ENCODE measurements at regions not wholly inside any gene's neighbourhood (a gene's known extent, or its start where the extent isn't known, plus 50 kb on each side); places are given as distances from the start of the nearest gene placed in this dataset.

DNA sequence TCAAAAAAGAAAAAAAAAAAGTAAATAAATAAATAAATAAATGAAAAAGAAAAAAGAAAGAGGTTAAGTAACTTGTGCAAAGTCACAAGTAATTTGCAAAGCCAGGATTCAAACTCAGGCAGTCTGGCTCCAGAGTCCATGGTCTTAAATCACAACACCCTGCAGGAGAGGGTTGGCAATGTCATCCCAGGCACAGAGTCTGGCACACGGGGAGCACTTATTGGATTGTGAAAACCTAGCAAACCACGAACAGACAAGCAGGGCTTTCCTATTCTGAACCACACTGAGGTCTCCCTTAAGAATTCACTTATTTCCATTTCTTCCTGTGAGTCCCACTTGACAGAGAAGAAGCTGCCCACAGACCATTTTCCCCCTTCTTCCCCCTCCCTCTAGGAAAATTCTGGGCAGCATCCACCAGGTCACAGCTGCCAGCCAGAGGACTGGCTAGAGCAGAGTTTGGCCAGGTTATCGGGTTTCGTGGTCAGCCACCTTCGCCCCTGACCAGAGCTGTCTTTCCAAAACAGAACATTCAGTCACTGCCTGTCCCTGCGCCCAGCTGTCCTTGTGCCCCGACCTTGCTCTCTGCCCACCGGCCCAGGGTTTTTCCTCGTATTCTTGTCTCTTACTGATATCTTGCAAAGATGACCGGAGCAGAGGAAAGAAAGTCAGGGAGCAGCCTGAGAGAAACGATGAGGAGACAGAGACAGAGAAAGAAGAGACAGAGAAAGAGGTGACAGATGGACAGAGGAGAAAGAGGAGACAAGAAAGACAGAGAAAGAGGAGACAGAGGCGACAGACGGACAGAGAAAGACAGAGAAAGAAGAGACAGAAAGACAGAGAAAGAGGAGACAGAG lies 106.4 kb upstream of the PTPN1 start:
- no peak overlapping the region for H2AK5ac ChIP-seq (ENCODE audit: low read depth, low read length)
- H3K18ac ChIP-seq (ENCODE audit: low read length): peak overlapping the region; percentile 8
- H3K4ac ChIP-seq (ENCODE audit: low read length): no peak overlapping the region
- no peak overlapping the region for H4K91ac ChIP-seq (ENCODE audit: low read depth, low read length, poor library complexity)
- H3K4me3 ChIP-seq (ENCODE audit: low read length in 2 of 2): no peak overlapping the region
- no peak overlapping the region for H2BK12ac ChIP-seq (ENCODE audit: low read length)
- H3K23ac ChIP-seq (ENCODE audit: low read depth, low read length, poor library complexity): no peak overlapping the region
- H3K14ac ChIP-seq (ENCODE audit: low read length): no peak overlapping the region
- H3K27me3 ChIP-seq (ENCODE audit: control insufficient read depth in 3 of 3, insufficient read depth in 3 of 3, low read depth in 1 of 3, low read length in 3 of 3): peaks cover 0 to 2% (median 0%) of the 10 kb centered on the region in 3 experiments
- H3K36me3 ChIP-seq (replicated peaks in 1 of 2; ENCODE audit: control insufficient read depth in 2 of 2, insufficient read depth in 2 of 2, low read length in 2 of 2): no peaks in the 10 kb centered on the region
- no peak overlapping the region for H2BK5ac ChIP-seq (ENCODE audit: low read length)
- H2BK120ac ChIP-seq (ENCODE audit: low read depth, low read length): no peak overlapping the region
- no CpG with 5 or more reads among the region's 13 CpGs for WGBS, 2 donors (ENCODE audit: extremely low coverage in 2 of 2, insufficient read length in 2 of 2, insufficient replicate concordance in 1 of 2)
- H3K79me1 ChIP-seq (ENCODE audit: low read depth, low read length): no peaks in the 10 kb centered on the region
- no peak for DNase-seq (ENCODE audit: low spot score)
- H3K27ac ChIP-seq (replicated peaks; ENCODE audit: low read length): no peak overlapping the region
- no peak overlapping the region for H2AFZ ChIP-seq (ENCODE audit: low read length)
- H3K4me2 ChIP-seq (ENCODE audit: insufficient read depth, low read length, poor library complexity, severe bottlenecking): no peak overlapping the region
- no peak overlapping the region for H4K8ac ChIP-seq (ENCODE audit: low read depth, low read length)
- no peak overlapping the region for H2BK15ac ChIP-seq (ENCODE audit: low read length)
- H3K4me1 ChIP-seq (ENCODE audit: control insufficient read depth in 2 of 2, insufficient read depth in 1 of 2, low read depth in 1 of 2, low read length in 2 of 2): peaks cover 0 to 5% of the 10 kb centered on the region in 2 donors
- H3K9me3 ChIP-seq (replicated peaks in 1 of 2; ENCODE audit: control insufficient read depth in 2 of 2, insufficient read depth in 1 of 2, low read depth in 1 of 2, low read length in 2 of 2): no peaks in the 10 kb centered on the region
- H3K9ac ChIP-seq (ENCODE audit: low read depth, low read length, poor library complexity): no peak overlapping the region

DNA sequence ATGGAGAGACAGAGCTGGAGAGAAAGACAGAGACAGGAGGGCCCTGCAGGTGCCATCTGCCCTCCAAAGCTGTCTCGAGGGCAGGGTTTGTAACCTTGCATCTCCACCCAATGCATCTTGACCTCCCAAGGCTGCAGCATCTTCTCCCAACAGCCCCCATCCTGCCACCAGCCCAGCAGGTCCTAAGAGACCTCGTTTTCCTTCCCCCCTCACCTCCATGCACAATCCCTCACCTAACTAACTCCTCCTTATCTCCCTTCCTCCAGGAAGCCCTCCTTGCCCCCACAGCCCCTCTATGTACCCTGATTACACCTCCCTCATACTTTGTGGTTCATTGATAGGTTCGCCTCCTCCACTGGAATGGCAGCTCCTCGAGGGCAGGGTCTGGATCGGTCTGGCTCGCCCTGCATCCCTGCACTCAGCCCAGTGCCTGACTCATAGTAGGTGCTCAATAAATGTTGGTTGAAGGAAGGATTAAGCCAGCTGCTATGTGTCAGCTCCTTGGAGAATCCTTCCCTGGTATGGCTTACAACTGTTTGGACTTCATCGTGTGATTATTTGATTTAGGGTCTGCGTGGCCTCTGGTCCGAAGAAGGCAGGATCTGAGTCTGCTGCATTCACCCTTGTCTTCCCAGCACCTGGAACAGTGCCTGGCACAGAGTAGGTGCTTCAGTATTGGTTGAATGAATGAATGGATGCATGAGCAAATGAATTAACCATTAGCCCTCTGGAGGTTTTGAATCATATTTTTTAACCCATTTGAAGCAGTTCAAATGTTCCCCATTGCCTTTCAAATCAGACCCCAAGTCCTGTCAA lies 105.6 kb upstream of the PTPN1 start:
- no peak overlapping the region for H3K14ac ChIP-seq (ENCODE audit: low read length)
- no peak overlapping the region for H3K23ac ChIP-seq (ENCODE audit: low read depth, low read length, poor library complexity)
- H4K8ac ChIP-seq (ENCODE audit: low read depth, low read length): no peak overlapping the region
- no peak overlapping the region for H3K9ac ChIP-seq (ENCODE audit: low read depth, low read length, poor library complexity)
- H3K4me3 ChIP-seq (ENCODE audit: low read length in 2 of 2): no peak overlapping the region
- WGBS, 2 donors (ENCODE audit: extremely low coverage in 2 of 2, insufficient read length in 2 of 2, insufficient replicate concordance in 1 of 2): no CpG with 5 or more reads among the region's 9 CpGs
- H4K91ac ChIP-seq (ENCODE audit: low read depth, low read length, poor library complexity): no peak overlapping the region
- H3K36me3 ChIP-seq (replicated peaks in 1 of 2; ENCODE audit: control insufficient read depth in 2 of 2, insufficient read depth in 2 of 2, low read length in 2 of 2): no peaks in the 10 kb centered on the region
- no peak overlapping the region for H2BK5ac ChIP-seq (ENCODE audit: low read length)
- H3K79me1 ChIP-seq (ENCODE audit: low read depth, low read length): no peaks in the 10 kb centered on the region
- no peak overlapping the region for H2AFZ ChIP-seq (ENCODE audit: low read length)
- DNase-seq (ENCODE audit: low spot score): no peak
- H2AK5ac ChIP-seq (ENCODE audit: low read depth, low read length): no peak overlapping the region
- no peak overlapping the region for H2BK15ac ChIP-seq (ENCODE audit: low read length)
- H3K9me3 ChIP-seq (replicated peaks in 1 of 2; ENCODE audit: control insufficient read depth in 2 of 2, insufficient read depth in 1 of 2, low read depth in 1 of 2, low read length in 2 of 2): no peaks in the 10 kb centered on the region
- H3K27ac ChIP-seq (replicated peaks; ENCODE audit: low read length): no peak overlapping the region
- no peaks in the 10 kb centered on the region for H3K4me1 ChIP-seq (ENCODE audit: control insufficient read depth in 2 of 2, insufficient read depth in 1 of 2, low read depth in 1 of 2, low read length in 2 of 2)
- H2BK12ac ChIP-seq (ENCODE audit: low read length): no peak overlapping the region
- H3K27me3 ChIP-seq (ENCODE audit: control insufficient read depth in 3 of 3, insufficient read depth in 3 of 3, low read depth in 1 of 3, low read length in 3 of 3): no peaks in the 10 kb centered on the region
- no peak overlapping the region for H3K4me2 ChIP-seq (ENCODE audit: insufficient read depth, low read length, poor library complexity, severe bottlenecking)
- H2BK120ac ChIP-seq (ENCODE audit: low read depth, low read length): no peak overlapping the region
- H3K18ac ChIP-seq (ENCODE audit: low read length): no peak overlapping the region
- H3K4ac ChIP-seq (ENCODE audit: low read length): no peak overlapping the region

DNA sequence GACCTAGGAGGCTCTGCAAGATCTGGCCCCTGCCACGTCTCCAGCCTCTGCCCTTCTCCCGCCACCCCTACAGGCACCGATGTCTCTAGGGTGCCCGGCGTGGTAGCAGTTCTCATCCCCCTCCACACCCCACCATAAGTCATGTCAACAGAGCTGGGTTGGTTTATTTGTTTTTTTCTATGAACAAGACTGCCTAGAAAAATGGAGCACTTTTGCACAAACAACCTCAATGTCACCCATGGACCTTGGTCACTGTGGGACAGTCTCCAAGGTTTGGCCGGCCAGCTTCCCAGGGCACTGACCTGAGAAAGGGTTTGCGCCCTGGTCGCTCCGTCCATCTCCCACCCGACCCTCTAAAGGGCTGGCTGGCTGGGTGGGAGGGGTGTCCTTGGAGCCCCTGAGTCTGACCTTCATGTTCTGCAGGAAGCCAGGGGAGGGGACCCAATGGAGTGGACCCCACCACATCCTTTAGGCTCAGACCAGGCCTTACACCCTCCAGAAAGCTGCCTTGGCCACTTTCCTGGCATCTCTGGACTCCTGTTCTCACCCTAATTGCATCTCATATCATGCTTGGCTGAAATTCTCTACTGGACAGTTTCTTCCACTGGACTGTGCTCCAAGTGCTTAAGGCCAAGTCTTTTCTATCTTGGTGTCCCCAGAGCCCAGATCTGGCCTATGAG lies 104.8 kb upstream of the PTPN1 start:
- Histone ChIP-seq H3K36me3 (replicated peaks in 1 of 2; ENCODE audit: control insufficient read depth in 2 of 2, insufficient read depth in 2 of 2, low read length in 2 of 2) (no peaks in the 10 kb centered on the region), H4K91ac (ENCODE audit: low read depth, low read length, poor library complexity) (no peak overlapping the region), H2AK5ac (ENCODE audit: low read depth, low read length) (no peak overlapping the region), H3K79me1 (ENCODE audit: low read depth, low read length) (no peaks in the 10 kb centered on the region), H3K9me3 (replicated peaks in 1 of 2; ENCODE audit: control insufficient read depth in 2 of 2, insufficient read depth in 1 of 2, low read depth in 1 of 2, low read length in 2 of 2) (peaks cover 0 to under 1% of the 10 kb centered on the region in 2 donors), H3K14ac (ENCODE audit: low read length) (no peak overlapping the region), H3K27ac (replicated peaks; ENCODE audit: low read length) (no peak overlapping the region), H3K4me1 (ENCODE audit: control insufficient read depth in 2 of 2, insufficient read depth in 1 of 2, low read depth in 1 of 2, low read length in 2 of 2) (no peaks in the 10 kb centered on the region), H2AFZ (ENCODE audit: low read length) (no peak overlapping the region), H4K8ac (ENCODE audit: low read depth, low read length) (no peak overlapping the region), H2BK120ac (ENCODE audit: low read depth, low read length) (no peak overlapping the region), H3K9ac (ENCODE audit: low read depth, low read length, poor library complexity) (no peak overlapping the region), H3K4me3 (ENCODE audit: low read length in 2 of 2) (no peak overlapping the region), H3K4ac (ENCODE audit: low read length) (no peak overlapping the region), H3K23ac (ENCODE audit: low read depth, low read length, poor library complexity) (no peak overlapping the region), H2BK5ac (ENCODE audit: low read length) (no peak overlapping the region), H3K4me2 (ENCODE audit: insufficient read depth, low read length, poor library complexity, severe bottlenecking) (no peak overlapping the region), H2BK12ac (ENCODE audit: low read length) (no peak overlapping the region), H3K27me3 (ENCODE audit: control insufficient read depth in 3 of 3, insufficient read depth in 3 of 3, low read depth in 1 of 3, low read length in 3 of 3) (no peaks in the 10 kb centered on the region), H3K18ac (ENCODE audit: low read length) (no peak overlapping the region), H2BK15ac (ENCODE audit: low read length) (no peak overlapping the region)
- WGBS, 2 donors (ENCODE audit: extremely low coverage in 2 of 2, insufficient read length in 2 of 2, insufficient replicate concordance in 1 of 2): no CpG with 5 or more reads among the region's 10 CpGs
- no peak for DNase-seq (ENCODE audit: low spot score)

Data from neuronal stem cell (in vitro differentiated cells).